Ishikawa (cell line): ENCODE measurements at regions not wholly inside any gene's neighbourhood (a gene's known extent, or its start where the extent isn't known, plus 50 kb on each side); places are given as distances from the start of the nearest gene placed in this dataset.

Experiments used
- CEBPB ChIP-seq: IDR thresholded peaks from 2 replicates; pipeline ENCODE4 v1.6.1; 2012
- CREB1 ChIP-seq: IDR thresholded peaks from 2 replicates; pipeline ENCODE4 v1.6.1; 2012; ENCODE audit warnings: low read depth
- EGR1 ChIP-seq: IDR thresholded peaks from 2 replicates; pipeline ENCODE4 v1.6.1; 2012
- EP300 ChIP-seq: IDR thresholded peaks from 2 replicates; pipeline ENCODE4 v1.6.1; 2012; ENCODE audit warnings: borderline replicate concordance
- FOXM1 ChIP-seq: IDR thresholded peaks from 2 replicates; pipeline ENCODE4 v1.6.1; 2012; ENCODE audit warnings: low read depth, borderline replicate concordance
- MAX ChIP-seq: IDR thresholded peaks from 2 replicates; pipeline ENCODE4 v1.6.1; 2012
- NFIC ChIP-seq: IDR thresholded peaks from 2 replicates; pipeline ENCODE4 v1.6.1; 2012
- RAD21 ChIP-seq: IDR thresholded peaks from 2 replicates; pipeline ENCODE4 v1.6.1; 2012; ENCODE audit warnings: low read depth
- REST ChIP-seq: IDR thresholded peaks from 2 replicates; pipeline ENCODE4 v1.6.1; 2012; ENCODE audit warnings: low read depth, mild to moderate bottlenecking
- TAF1 ChIP-seq: IDR thresholded peaks from 2 replicates; pipeline ENCODE4 v1.6.1; 2012; ENCODE audit warnings: low read depth, mild to moderate bottlenecking
- TCF12 ChIP-seq: IDR thresholded peaks from 2 replicates; pipeline ENCODE4 v1.6.1; 2012; ENCODE audit warnings: low read depth
- TEAD4 ChIP-seq: IDR thresholded peaks from 2 replicates; pipeline ENCODE4 v1.6.1; 2012
- USF1 ChIP-seq: IDR thresholded peaks from 2 replicates; pipeline ENCODE4 v1.6.1; 2012
- YY1 ChIP-seq: IDR thresholded peaks from 2 replicates; pipeline ENCODE4 v1.6.1; 2012; ENCODE audit warnings: low read depth
- ZBTB7A ChIP-seq: IDR thresholded peaks from 2 replicates; pipeline ENCODE4 v1.6.1; 2012; ENCODE audit warnings: low read depth

- TF ChIP-seq TEAD4 = no peak
- TF ChIP-seq EP300 = no peak
- TF ChIP-seq CREB1 = no peak
- no peak for TF ChIP-seq REST
Measured at GRCh38 chr14:101253948-101254347, 307.3 kb upstream of the DIO3 start.

- no peak for TF ChIP-seq CREB1
- TF ChIP-seq TCF12 = no peak
- no peak for TF ChIP-seq TAF1
- TF ChIP-seq REST = no peak
- no peak for TF ChIP-seq CEBPB
- TF ChIP-seq NFIC = no peak
- TF ChIP-seq ZBTB7A = no peak
- TF ChIP-seq RAD21 = no peak
Measured at GRCh38 chr14:101254805-101255764, 306.2 kb upstream of the DIO3 start.

GRCh38 chr14:101255765-101256125, 305.6 kb upstream of the DIO3 start:
- TF ChIP-seq EGR1 (no peak), NFIC (no peak), CREB1 (no peak), RAD21 (no peak), TCF12 (no peak), TAF1 (no peak), EP300 (no peak), USF1 (no peak), REST (no peak), FOXM1 (no peak), CEBPB (no peak), TEAD4 (no peak), ZBTB7A (no peak), YY1 (no peak), MAX (no peak)

GRCh38 chr14:101256266-101256665, 305.0 kb upstream of the DIO3 start:
- no peak for TF ChIP-seq FOXM1
- TF ChIP-seq ZBTB7A = no peak
- TF ChIP-seq EP300 = no peak
- no peak for TF ChIP-seq USF1
- no peak for TF ChIP-seq TCF12
- no peak for TF ChIP-seq YY1
- TF ChIP-seq NFIC = no peak
- no peak for TF ChIP-seq EGR1
- TF ChIP-seq CEBPB = no peak
- no peak for TF ChIP-seq TAF1
- TF ChIP-seq RAD21 = no peak
- TF ChIP-seq TEAD4 = no peak
- no peak for TF ChIP-seq CREB1
- TF ChIP-seq MAX = no peak
